Fibroblast of mammary gland (primary cell): ENCODE measurements at regions not wholly inside any gene's neighbourhood (a gene's known extent, or its start where the extent isn't known, plus 50 kb on each side); places are given as distances from the start of the nearest gene placed in this dataset.

Source experiments
- DNase-seq: peaks from one replicate; pipeline ENCODE4 v3.0.0-alpha.2; 2010; ENCODE audit warnings: low read depth
- H3K4me3 ChIP-seq: 2 replicates; pipeline ENCODE4 v1.5.1; 2011; ENCODE audit warnings: low read depth, mild to moderate bottlenecking, low read length, moderate library complexity; ENCODE audit not compliant: control insufficient read depth
- TF ChIP-seq, protein P1 (sequence below): conservative IDR thresholded peaks from 2 replicates; pipeline ENCODE4 v1.5.1; 2011; ENCODE audit warnings: low read depth, low read length, inconsistent platforms; ENCODE audit not compliant: control insufficient read depth, insufficient read depth

DNA sequence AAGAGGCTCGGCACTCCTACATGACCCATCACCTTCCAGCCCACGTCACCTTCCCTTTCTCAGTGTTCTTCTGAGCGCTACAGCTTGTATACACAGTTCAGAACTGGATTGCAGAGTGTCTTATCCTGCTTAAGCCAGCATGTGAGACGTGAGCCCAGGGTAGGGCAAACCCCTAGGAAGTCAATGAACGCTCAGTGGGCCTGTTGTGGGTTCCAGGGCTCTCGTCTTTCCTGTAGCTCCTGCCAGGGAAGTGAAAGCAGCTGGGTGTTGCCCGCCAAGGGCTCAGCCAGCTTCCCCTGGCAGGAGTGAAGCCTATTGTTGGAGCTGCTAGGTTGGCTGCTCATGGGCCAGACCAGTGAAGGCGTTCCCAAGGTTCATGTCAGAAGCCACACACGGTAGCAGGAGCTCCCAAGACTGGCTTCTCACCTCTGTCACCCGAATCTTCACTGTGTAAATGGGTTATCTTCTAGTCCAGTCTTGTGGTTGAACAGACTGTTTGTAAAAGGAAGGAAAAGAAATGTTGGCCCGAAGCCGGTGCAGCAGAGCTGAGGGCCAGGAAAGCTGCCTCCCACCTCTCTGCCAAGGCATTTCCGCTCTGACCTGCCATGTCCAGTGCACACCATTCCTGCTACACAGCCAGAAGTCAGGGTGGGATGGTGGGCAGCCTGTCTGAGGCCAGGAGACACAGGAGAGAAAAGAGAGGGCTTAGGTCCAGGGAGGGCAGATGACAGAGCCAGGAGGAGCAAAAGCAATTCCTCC, 69.6 kb upstream of the RMDN2 start:
- H3K4me3 ChIP-seq = no peak overlapping the region
- TF ChIP-seq, protein P1, sequence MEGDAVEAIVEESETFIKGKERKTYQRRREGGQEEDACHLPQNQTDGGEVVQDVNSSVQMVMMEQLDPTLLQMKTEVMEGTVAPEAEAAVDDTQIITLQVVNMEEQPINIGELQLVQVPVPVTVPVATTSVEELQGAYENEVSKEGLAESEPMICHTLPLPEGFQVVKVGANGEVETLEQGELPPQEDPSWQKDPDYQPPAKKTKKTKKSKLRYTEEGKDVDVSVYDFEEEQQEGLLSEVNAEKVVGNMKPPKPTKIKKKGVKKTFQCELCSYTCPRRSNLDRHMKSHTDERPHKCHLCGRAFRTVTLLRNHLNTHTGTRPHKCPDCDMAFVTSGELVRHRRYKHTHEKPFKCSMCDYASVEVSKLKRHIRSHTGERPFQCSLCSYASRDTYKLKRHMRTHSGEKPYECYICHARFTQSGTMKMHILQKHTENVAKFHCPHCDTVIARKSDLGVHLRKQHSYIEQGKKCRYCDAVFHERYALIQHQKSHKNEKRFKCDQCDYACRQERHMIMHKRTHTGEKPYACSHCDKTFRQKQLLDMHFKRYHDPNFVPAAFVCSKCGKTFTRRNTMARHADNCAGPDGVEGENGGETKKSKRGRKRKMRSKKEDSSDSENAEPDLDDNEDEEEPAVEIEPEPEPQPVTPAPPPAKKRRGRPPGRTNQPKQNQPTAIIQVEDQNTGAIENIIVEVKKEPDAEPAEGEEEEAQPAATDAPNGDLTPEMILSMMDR = no peak
- DNase-seq = no peak

DNA sequence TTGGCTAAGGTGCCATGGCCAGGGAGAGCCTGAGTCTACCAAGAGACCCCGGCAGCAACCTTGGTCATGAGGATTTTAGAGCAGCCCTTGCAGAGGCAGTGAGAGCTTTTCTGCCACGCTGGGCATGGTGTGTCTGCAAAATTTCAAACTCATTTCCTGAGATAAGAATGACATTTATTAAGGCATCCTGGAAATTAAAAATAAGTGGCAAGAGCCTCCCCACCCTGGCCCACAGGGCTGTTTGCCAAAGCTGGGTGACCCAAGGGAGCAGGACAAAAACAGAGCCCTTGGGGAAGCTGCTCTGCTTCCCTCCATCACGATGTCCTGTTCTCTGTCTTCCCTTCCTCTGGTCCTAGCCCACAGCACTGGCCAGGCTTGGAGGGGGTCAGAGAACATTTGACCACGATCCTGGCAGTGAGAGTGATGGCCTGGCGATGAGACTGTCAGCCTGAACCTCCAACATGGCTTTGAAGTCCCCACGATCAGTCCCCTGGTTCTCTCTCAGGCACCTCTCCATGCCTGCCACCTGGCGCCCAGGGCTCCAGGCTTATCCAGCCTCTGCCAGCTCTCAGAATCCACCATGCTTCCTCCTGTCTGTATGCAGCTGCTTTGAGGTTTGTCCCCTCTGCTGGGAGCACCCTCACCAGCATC, 68.9 kb upstream of the RMDN2 start:
- no peak for DNase-seq
- TF ChIP-seq, protein P1 = no peak
- H3K4me3 ChIP-seq = no peak overlapping the region

- TF ChIP-seq, protein P1 = no peak
- no peak for DNase-seq
- no peak overlapping the region for H3K4me3 ChIP-seq
Measured at GRCh38 chr2:37857575-37858399, 67.3 kb upstream of the RMDN2 start.

GRCh38 chr2:37858400-37858711, 66.7 kb upstream of the RMDN2 start:
- no peak overlapping the region for H3K4me3 ChIP-seq
- peak; percentile 31 for DNase-seq
- TF ChIP-seq, protein P1 = no peak

DNA sequence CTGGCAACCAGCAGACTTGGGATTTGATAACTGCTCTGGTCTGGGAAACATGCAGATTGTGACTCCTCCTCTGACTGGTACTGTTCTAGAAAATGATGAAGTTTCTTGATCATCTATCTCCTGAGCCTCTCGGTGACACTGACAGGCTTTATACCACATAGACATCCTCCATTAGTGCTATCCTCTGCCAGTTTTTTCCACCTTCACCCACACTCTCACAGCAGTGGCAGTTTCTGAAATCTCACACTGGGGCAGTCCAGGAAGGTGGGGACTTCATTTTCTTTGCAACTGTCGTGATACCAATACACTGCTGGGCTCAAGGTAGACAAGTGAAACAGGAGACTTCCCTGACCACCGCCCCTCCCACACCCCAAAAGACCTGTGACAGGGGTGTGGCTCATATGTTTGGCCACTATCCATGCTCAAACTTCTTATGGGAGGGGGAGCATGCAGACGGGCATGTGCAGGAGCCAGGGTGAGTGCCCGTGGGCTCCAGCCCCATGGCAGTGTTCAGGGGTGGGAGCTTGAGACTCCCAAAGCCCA, 66.3 kb upstream of the RMDN2 start:
- TF ChIP-seq, protein P1 = no peak
- H3K4me3 ChIP-seq = no peak overlapping the region
- no peak for DNase-seq

DNA sequence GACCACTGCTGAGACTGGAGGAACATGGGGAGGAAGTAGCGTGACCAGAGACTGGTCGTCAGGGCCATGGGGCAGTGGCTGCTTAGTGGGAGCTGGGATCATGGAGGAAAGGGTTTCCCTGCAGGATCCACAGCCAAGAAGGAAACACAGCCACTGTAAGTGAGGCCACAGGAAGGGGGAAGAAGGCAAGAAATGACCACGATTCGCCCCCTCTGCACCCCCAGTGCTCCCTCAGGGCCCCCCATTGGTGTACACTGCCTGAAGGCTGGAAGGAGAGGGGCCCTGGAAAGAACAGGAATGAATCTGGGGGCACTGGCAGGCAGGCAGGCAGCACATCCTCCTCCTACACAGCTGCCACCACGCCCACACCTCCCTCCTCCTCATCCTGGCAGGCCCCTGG, 62.5 kb upstream of the RMDN2 start:
- DNase-seq = no peak
- H3K4me3 ChIP-seq = no peak overlapping the region
- TF ChIP-seq, protein P1 = no peak
